ENCODE measurements at regions not wholly inside any gene's neighbourhood (a gene's known extent, or its start where the extent isn't known, plus 50 kb on each side); places are given as distances from the start of the nearest gene placed in this dataset.

GRCh38 chr2:42971947-42972736 lies 179.8 kb upstream of the HAAO start:
- DNase-seq: no peak
- Mint-ChIP-seq H3K4me1 (peaks cover 10% of the 10 kb centered on the region), H3K9me3 (no peaks in the 10 kb centered on the region), H3K4me3 (no peak overlapping the region), H3K36me3 (no peaks in the 10 kb centered on the region), H3K27me3 (no peaks in the 10 kb centered on the region), H3K27ac (peak overlapping the region; percentile 46)

GRCh38 chr2:42971381-42971780 lies 179.0 kb upstream of the HAAO start:
- Mint-ChIP-seq H3K36me3 (no peaks in the 10 kb centered on the region), H3K9me3 (no peaks in the 10 kb centered on the region), H3K27ac (no peak overlapping the region), H3K27me3 (no peaks in the 10 kb centered on the region), H3K4me1 (peaks cover 3% of the 10 kb centered on the region), H3K4me3 (no peak overlapping the region)
- no peak for DNase-seq

GRCh38 chr2:42970151-42970550 lies 177.8 kb upstream of the HAAO start:
- no peak for DNase-seq
- peaks cover 3% of the 10 kb centered on the region for H3K4me1 Mint-ChIP-seq

GRCh38 chr2:42969231-42970150 lies 177.1 kb upstream of the HAAO start:
- no peak overlapping the region for H3K27ac Mint-ChIP-seq
- peaks cover 3% of the 10 kb centered on the region for H3K4me1 Mint-ChIP-seq
- no peak overlapping the region for H3K4me3 Mint-ChIP-seq
- no peak for DNase-seq
- H3K9me3 Mint-ChIP-seq: no peaks in the 10 kb centered on the region
- H3K36me3 Mint-ChIP-seq: no peaks in the 10 kb centered on the region
- no peaks in the 10 kb centered on the region for H3K27me3 Mint-ChIP-seq

More at GRCh38 chr2:42970151-42970550, 177.8 kb upstream of the HAAO start:
- no peak overlapping the region for H3K27ac Mint-ChIP-seq
- H3K36me3 Mint-ChIP-seq: no peaks in the 10 kb centered on the region
- H3K27me3 Mint-ChIP-seq: no peaks in the 10 kb centered on the region
- H3K4me3 Mint-ChIP-seq: no peak overlapping the region
- no peaks in the 10 kb centered on the region for H3K9me3 Mint-ChIP-seq

GRCh38 chr2:42967959-42968674 lies 175.7 kb upstream of the HAAO start:
- Mint-ChIP-seq H3K27me3 (no peaks in the 10 kb centered on the region), H3K4me3 (no peak overlapping the region), H3K36me3 (no peaks in the 10 kb centered on the region), H3K9me3 (no peaks in the 10 kb centered on the region), H3K27ac (no peak overlapping the region), H3K4me1 (peaks cover 3% of the 10 kb centered on the region)
- no peak for DNase-seq

- no peak overlapping the region for H3K4me3 Mint-ChIP-seq
- no peaks in the 10 kb centered on the region for H3K36me3 Mint-ChIP-seq
These were observed 173.5 kb upstream of the HAAO start for GRCh38 chr2:42965910-42966309.

GRCh38 chr2:42965196-42965595 lies 172.8 kb upstream of the HAAO start:
- Mint-ChIP-seq H3K27ac (no peak overlapping the region), H3K4me3 (no peak overlapping the region), H3K4me1 (peaks cover 16% of the 10 kb centered on the region), H3K36me3 (no peaks in the 10 kb centered on the region), H3K9me3 (no peaks in the 10 kb centered on the region), H3K27me3 (peaks cover 9% of the 10 kb centered on the region)
- DNase-seq: no peak

More at GRCh38 chr2:42965910-42966309, 173.5 kb upstream of the HAAO start:
- no peak for DNase-seq
- H3K9me3 Mint-ChIP-seq: no peaks in the 10 kb centered on the region
- H3K4me1 Mint-ChIP-seq: peaks cover 16% of the 10 kb centered on the region
- H3K27me3 Mint-ChIP-seq: peaks cover 9% of the 10 kb centered on the region
- H3K27ac Mint-ChIP-seq: no peak overlapping the region

- Mint-ChIP-seq H3K27ac (no peak overlapping the region), H3K36me3 (no peaks in the 10 kb centered on the region), H3K4me3 (no peak overlapping the region), H3K9me3 (no peaks in the 10 kb centered on the region), H3K4me1 (peaks cover 16% of the 10 kb centered on the region), H3K27me3 (peaks cover 9% of the 10 kb centered on the region)
- DNase-seq: no peak
These were observed 172.2 kb upstream of the HAAO start for GRCh38 chr2:42964439-42965083.

- no peaks in the 10 kb centered on the region for H3K9me3 Mint-ChIP-seq
- peaks cover 9% of the 10 kb centered on the region for H3K27me3 Mint-ChIP-seq
- no peak overlapping the region for H3K4me3 Mint-ChIP-seq
- no peak overlapping the region for H3K27ac Mint-ChIP-seq
- no peaks in the 10 kb centered on the region for H3K36me3 Mint-ChIP-seq
- peaks cover 16% of the 10 kb centered on the region for H3K4me1 Mint-ChIP-seq
- no peak for DNase-seq
These were observed 171.2 kb upstream of the HAAO start for GRCh38 chr2:42963452-42964068.

- Mint-ChIP-seq H3K9me3 (no peaks in the 10 kb centered on the region), H3K27ac (no peak overlapping the region), H3K27me3 (peaks cover 9% of the 10 kb centered on the region), H3K4me3 (peak overlapping the region; percentile 27), H3K4me1 (peaks cover 16% of the 10 kb centered on the region), H3K36me3 (no peaks in the 10 kb centered on the region)
- no peak for DNase-seq
These were observed 170.1 kb upstream of the HAAO start for GRCh38 chr2:42962508-42962953.

- H3K27ac Mint-ChIP-seq: no peak overlapping the region
- H3K4me3 Mint-ChIP-seq: no peak overlapping the region
- peaks cover 9% of the 10 kb centered on the region for H3K27me3 Mint-ChIP-seq
- DNase-seq: no peak
- H3K36me3 Mint-ChIP-seq: no peaks in the 10 kb centered on the region
- H3K4me1 Mint-ChIP-seq: peaks cover 18% of the 10 kb centered on the region
- H3K9me3 Mint-ChIP-seq: no peaks in the 10 kb centered on the region
These were observed 169.6 kb upstream of the HAAO start for GRCh38 chr2:42961961-42962360.

- Mint-ChIP-seq H3K4me1 (peaks cover 18% of the 10 kb centered on the region), H3K9me3 (no peaks in the 10 kb centered on the region), H3K27ac (peak overlapping the region; percentile 35), H3K27me3 (peaks cover 9% of the 10 kb centered on the region), H3K36me3 (no peaks in the 10 kb centered on the region), H3K4me3 (peak overlapping the region; percentile 3)
- no peak for DNase-seq
These were observed 169.0 kb upstream of the HAAO start for GRCh38 chr2:42961385-42961811.

GRCh38 chr2:42960842-42961180 lies 168.4 kb upstream of the HAAO start:
- H3K4me1 Mint-ChIP-seq: peaks cover 18% of the 10 kb centered on the region
- H3K4me3 Mint-ChIP-seq: no peak overlapping the region
- no peak overlapping the region for H3K27ac Mint-ChIP-seq
- DNase-seq: no peak
- H3K27me3 Mint-ChIP-seq: peaks cover 9% of the 10 kb centered on the region
- no peaks in the 10 kb centered on the region for H3K36me3 Mint-ChIP-seq
- H3K9me3 Mint-ChIP-seq: no peaks in the 10 kb centered on the region
